Left ventricle myocardium inferior (tissue), 1 donor: ENCODE measurements at regions not wholly inside any gene's neighbourhood (a gene's known extent, or its start where the extent isn't known, plus 50 kb on each side); places are given as distances from the start of the nearest gene placed in this dataset.
"Not testable (repeated sequence)": the region's sequence is repeated elsewhere in the genome, so short reads cannot be mapped to it uniquely, and the experiment has no call there.

Experiments used
- DNase-seq: peaks from one replicate; pipeline ENCODE4 v3.0.0-alpha.2; 2020
- H3K27ac ChIP-seq: fragments of 200-600 bp; replicated peaks from 2 replicates; pipeline ENCODE4 v1.8.0; 2021
- H3K27me3 ChIP-seq: fragments of 200-600 bp; 2 replicates; pipeline ENCODE4 v1.8.0; 2021; ENCODE audit warnings: low read depth
- H3K36me3 ChIP-seq: fragments of 200-600 bp; 2 replicates; pipeline ENCODE4 v1.8.0; 2021
- H3K4me1 ChIP-seq: fragments of 200-600 bp; 2 replicates; pipeline ENCODE4 v1.8.0; 2021
- H3K4me3 ChIP-seq: fragments of 200-600 bp; 2 replicates; pipeline ENCODE4 v1.8.0; 2021; ENCODE audit warnings: mild to moderate bottlenecking, moderate library complexity
- H3K9me3 ChIP-seq: fragments of 200-600 bp; replicated peaks from 2 replicates; pipeline ENCODE4 v1.8.0; 2021
- CTCF ChIP-seq: fragments of 200-600 bp; IDR thresholded peaks from 2 replicates; pipeline ENCODE4 v1.8.0; 2021; ENCODE audit warnings: antibody characterized with exemption, mild to moderate bottlenecking, borderline replicate concordance
- intact Hi-C: fragments of 100-400 bp; cut with micrococcal nuclease; formaldehyde crosslinking; loops from one replicate; pipeline ENCODE4 v1.11.0; 2022
- donor health status: DM: no; HTN: yes; CAD: no; lungs with severe emphysema.

- no peak overlapping the region for H3K27ac ChIP-seq
- intact Hi-C loops, result no loop called here
- H3K27me3 ChIP-seq, result no peaks in the 10 kb centered on the region
- no peaks in the 10 kb centered on the region for H3K9me3 ChIP-seq
- no peaks in the 10 kb centered on the region for H3K4me1 ChIP-seq
- no peak for DNase-seq
- H3K4me3 ChIP-seq, result no peak overlapping the region
- TF ChIP-seq CTCF, result no peak
- no peaks in the 10 kb centered on the region for H3K36me3 ChIP-seq
Measured at GRCh38 chr18:56433919-56434318, 204.5 kb downstream of the TXNL1 start.

- H3K4me3 ChIP-seq, result no peak overlapping the region
- no peak for TF ChIP-seq CTCF
- H3K27ac ChIP-seq, result no peak overlapping the region
- intact Hi-C loops, result no loop called here
- peaks cover 21% of the 10 kb centered on the region for H3K9me3 ChIP-seq
- no peaks in the 10 kb centered on the region for H3K4me1 ChIP-seq
- no peaks in the 10 kb centered on the region for H3K27me3 ChIP-seq
- H3K36me3 ChIP-seq, result no peaks in the 10 kb centered on the region
- no peak for DNase-seq
Measured at GRCh38 chr18:56431551-56431950, 206.8 kb downstream of the TXNL1 start.

- H3K36me3 ChIP-seq, result no peaks in the 10 kb centered on the region
- no peak overlapping the region for H3K4me3 ChIP-seq
- H3K4me1 ChIP-seq, result no peaks in the 10 kb centered on the region
- no peak for DNase-seq
- peaks cover 25% of the 10 kb centered on the region for H3K9me3 ChIP-seq
- no peaks in the 10 kb centered on the region for H3K27me3 ChIP-seq
- TF ChIP-seq CTCF, result no peak
- intact Hi-C loops, result no loop called here
- H3K27ac ChIP-seq, result no peak overlapping the region
Measured at GRCh38 chr18:56423626-56424025, 214.8 kb downstream of the TXNL1 start.

GRCh38 chr18:56421647-56422046 lies 216.7 kb downstream of the TXNL1 start:
- intact Hi-C loops, result no loop called here
- no peak for DNase-seq
- Histone ChIP-seq H3K4me3 (no peak overlapping the region), H3K27ac (no peak overlapping the region), H3K36me3 (no peaks in the 10 kb centered on the region), H3K27me3 (no peaks in the 10 kb centered on the region), H3K4me1 (no peaks in the 10 kb centered on the region), H3K9me3 (peaks cover 6% of the 10 kb centered on the region)
- TF ChIP-seq CTCF, result no peak

- intact Hi-C loops, H3K4me1 ChIP-seq, H3K27ac ChIP-seq, DNase-seq, H3K36me3 ChIP-seq, H3K9me3 ChIP-seq, H3K27me3 ChIP-seq, H3K4me3 ChIP-seq: not testable (repeated sequence)
Measured at GRCh38 chr18:56420868-56421267, 217.5 kb downstream of the TXNL1 start.

GRCh38 chr18:56414357-56414756 lies 224.0 kb downstream of the TXNL1 start:
- H3K4me1 ChIP-seq, result no peaks in the 10 kb centered on the region
- H3K27ac ChIP-seq, result no peak overlapping the region
- TF ChIP-seq CTCF, result no peak
- no peak overlapping the region for H3K4me3 ChIP-seq
- H3K36me3 ChIP-seq, result no peaks in the 10 kb centered on the region
- H3K27me3 ChIP-seq, result no peaks in the 10 kb centered on the region
- intact Hi-C loops, result no loop called here
- H3K9me3 ChIP-seq, result no peaks in the 10 kb centered on the region
- DNase-seq, result no peak
